ENCODE measurements at regions not wholly inside any gene's neighbourhood (a gene's known extent, or its start where the extent isn't known, plus 50 kb on each side); places are given as distances from the start of the nearest gene placed in this dataset.

DNA sequence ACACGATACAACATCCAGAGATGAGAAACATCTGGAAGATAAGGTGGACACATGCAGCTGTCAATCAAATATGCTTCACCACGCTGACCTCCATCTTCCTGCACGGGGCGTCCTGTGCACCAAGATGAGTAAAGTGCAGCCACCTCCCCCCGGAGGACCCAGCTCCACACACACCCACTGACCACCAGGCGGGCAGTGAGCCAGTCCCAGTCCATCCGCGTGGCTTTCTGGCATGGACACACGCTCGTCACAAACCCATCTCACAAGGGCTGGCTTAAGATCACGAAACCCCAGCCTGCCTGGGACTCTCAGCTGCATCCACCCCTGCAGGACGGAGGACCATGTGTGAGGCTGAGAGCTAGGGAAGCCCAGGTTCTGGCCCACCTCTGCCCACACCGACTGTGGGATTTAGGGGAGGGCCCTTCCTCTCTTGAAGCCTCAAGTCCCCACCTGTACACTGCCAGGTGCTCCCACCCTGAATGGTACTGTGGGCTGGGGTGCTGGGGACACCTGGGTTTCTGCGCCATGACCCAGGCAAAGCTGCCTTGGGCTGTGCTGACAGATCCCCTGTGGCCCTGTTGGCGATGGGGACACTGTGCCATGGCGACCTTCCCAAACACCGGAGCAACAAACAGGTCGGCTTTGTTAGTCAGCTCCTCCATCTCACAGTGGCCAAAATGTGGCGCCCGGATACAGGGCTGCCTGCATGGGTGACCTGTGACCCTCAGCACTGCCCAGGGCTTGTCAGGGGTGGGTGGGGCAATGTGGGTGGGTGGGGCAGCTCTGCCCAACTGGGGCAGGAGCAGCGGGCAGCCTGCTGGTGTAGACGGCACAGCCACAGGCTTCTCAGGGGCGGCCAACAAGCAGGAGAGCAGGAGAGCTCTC lies 629.0 kb downstream of the TBC1D22A start:
- no peak for TF ChIP-seq POLR2AphosphoS5 (IDR thresholded peaks at IDR 0.05)
- TF ChIP-seq POLR2A (IDR thresholded peaks at IDR 0.05), result no peak
- WGBS, 2 donors, result 72 to 80% methylated on average over 23 of the region's 23 CpGs
- no peak overlapping the region for H3K27ac ChIP-seq
- H3K4me1 ChIP-seq, result no peaks in the 10 kb centered on the region
- no peaks in the 10 kb centered on the region for H3K9me3 ChIP-seq
- H3K36me3 ChIP-seq, result no peaks in the 10 kb centered on the region
- intact Hi-C loops (cut with DNase I), result no loop called here
- H3K4me3 ChIP-seq, result no peak overlapping the region
- peaks cover 0 to 4% (median 0%) of the 10 kb centered on the region in 3 donors for H3K27me3 ChIP-seq
- DNase-seq, result peak; percentile 57

DNA sequence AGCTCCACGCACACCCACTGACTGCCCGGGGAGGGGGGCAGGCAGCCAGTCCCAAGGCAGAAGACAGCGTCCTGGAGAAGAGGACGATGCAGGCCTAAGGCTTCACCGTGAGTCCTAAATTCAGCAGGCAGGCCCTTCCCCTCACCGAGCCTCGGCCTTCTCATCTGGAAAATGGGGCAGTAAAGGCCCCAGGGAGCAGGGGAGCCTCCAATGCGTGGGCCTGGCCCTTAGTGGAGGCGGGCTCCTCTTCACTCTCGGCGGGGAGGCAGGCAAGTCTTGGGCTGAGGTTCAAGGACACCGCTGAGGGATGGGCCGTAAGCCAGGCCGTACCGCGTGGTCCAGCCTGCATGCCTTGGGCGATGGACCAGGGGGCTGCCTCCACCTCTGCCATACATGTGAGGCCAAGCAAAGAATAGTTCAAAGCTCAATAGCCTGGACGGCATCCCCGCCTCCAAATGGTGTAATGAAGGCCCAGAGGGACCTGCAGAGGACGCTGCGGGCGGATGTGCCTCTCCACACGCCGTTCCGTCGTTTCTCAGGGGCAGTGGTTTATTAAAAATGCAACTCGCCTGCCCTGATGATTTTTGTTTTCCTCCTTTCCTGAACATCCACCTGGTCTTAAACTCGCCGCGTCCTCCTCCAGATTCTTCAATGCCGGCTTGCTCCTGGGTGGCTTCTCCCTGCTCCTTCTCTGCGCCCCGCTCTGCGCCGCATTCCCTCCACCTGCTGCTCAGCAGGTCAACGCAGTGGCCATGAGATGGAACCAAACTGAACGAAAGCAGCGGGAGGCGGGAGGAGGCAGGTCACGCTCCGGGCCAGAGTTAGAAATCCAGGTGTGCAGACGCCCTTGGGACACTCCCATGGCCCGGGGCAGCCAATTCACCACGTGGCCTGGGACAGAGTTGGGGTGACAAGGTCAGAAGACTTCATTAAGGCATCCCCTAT lies 627.8 kb downstream of the TBC1D22A start:
- intact Hi-C loops (cut with DNase I), result no loop called here
- Histone ChIP-seq H3K36me3 (no peaks in the 10 kb centered on the region), H3K4me1 (no peaks in the 10 kb centered on the region), H3K27me3 (peaks cover 0 to 4% (median 0%) of the 10 kb centered on the region in 3 donors), H3K27ac (no peak overlapping the region), H3K9me3 (no peaks in the 10 kb centered on the region), H3K4me3 (no peak overlapping the region)
- TF ChIP-seq POLR2A (IDR thresholded peaks at IDR 0.05), result no peak
- TF ChIP-seq, protein P1, sequence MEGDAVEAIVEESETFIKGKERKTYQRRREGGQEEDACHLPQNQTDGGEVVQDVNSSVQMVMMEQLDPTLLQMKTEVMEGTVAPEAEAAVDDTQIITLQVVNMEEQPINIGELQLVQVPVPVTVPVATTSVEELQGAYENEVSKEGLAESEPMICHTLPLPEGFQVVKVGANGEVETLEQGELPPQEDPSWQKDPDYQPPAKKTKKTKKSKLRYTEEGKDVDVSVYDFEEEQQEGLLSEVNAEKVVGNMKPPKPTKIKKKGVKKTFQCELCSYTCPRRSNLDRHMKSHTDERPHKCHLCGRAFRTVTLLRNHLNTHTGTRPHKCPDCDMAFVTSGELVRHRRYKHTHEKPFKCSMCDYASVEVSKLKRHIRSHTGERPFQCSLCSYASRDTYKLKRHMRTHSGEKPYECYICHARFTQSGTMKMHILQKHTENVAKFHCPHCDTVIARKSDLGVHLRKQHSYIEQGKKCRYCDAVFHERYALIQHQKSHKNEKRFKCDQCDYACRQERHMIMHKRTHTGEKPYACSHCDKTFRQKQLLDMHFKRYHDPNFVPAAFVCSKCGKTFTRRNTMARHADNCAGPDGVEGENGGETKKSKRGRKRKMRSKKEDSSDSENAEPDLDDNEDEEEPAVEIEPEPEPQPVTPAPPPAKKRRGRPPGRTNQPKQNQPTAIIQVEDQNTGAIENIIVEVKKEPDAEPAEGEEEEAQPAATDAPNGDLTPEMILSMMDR (IDR thresholded peaks at IDR 0.05), result no peak
- no peak for TF ChIP-seq POLR2AphosphoS5 (IDR thresholded peaks at IDR 0.05)
- no peak for TF ChIP-seq EP300 (IDR thresholded peaks at IDR 0.05)
- peak; percentile 40 for DNase-seq
- 79 to 87% methylated on average over 44 of the region's 44 CpGs for WGBS, 2 donors

DNA sequence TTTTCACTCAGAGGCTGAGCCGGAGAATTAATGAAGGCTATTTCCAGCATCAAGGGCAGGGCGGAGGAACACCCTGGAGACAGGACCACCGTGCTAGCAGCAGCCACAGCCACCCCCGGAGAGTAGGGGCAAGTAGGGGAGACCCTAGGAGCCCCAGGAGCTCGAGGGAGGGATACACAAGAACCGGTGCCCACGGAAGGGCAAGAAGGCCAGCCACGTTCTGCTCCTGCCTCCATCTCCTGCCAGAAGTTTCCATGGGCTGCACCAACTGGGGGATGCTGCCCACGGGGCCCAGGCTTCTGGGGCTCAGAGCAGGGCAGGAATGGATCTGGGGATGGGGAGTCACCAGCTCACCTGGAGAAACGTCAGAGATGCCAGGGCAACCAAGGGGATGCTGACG lies 626.8 kb downstream of the TBC1D22A start:
- H3K27ac ChIP-seq, result no peak overlapping the region
- WGBS, 2 donors, result 64 to 74% methylated on average over 11 of the region's 11 CpGs
- H3K9me3 ChIP-seq, result no peaks in the 10 kb centered on the region
- no peaks in the 10 kb centered on the region for H3K36me3 ChIP-seq
- intact Hi-C loops (cut with DNase I), result no loop called here
- no peaks in the 10 kb centered on the region for H3K4me1 ChIP-seq
- H3K27me3 ChIP-seq, result peaks cover 0 to 4% (median 0%) of the 10 kb centered on the region in 3 donors
- DNase-seq, result peak; percentile 48
- no peak for TF ChIP-seq POLR2AphosphoS5 (IDR thresholded peaks at IDR 0.05)
- TF ChIP-seq, protein P1 (IDR thresholded peaks at IDR 0.05), result no peak
- no peak for TF ChIP-seq POLR2A (IDR thresholded peaks at IDR 0.05)
- no peak for TF ChIP-seq EP300 (IDR thresholded peaks at IDR 0.05)
- H3K4me3 ChIP-seq, result no peak overlapping the region

DNA sequence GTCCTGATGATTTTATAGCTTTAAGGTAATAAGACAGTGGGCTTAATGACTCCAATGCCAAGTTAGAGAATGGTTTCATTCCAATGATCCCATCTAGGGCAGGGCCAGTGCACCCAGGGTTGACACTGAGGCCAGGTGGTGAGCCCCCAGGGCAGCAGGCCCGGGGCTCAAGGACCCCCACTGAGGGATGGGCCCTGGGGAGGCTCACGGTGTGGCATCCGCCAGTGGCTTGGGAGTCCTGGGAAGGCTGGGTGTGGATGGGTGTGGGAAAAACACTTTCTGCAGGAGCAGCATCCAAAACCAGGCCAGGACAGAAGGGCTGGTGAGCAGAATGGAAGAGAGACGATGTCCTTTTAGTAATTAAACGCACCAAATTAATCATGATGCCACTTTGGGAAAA lies 626.3 kb downstream of the TBC1D22A start:
- TF ChIP-seq EP300 (IDR thresholded peaks at IDR 0.05) (no peak), POLR2AphosphoS5 (IDR thresholded peaks at IDR 0.05) (no peak)
- TF ChIP-seq, protein P1 (IDR thresholded peaks at IDR 0.05), result no peak
- no peak overlapping the region for H3K4me3 ChIP-seq
- no peaks in the 10 kb centered on the region for H3K9me3 ChIP-seq
- intact Hi-C loops (cut with DNase I), result no loop called here
- H3K36me3 ChIP-seq, result no peaks in the 10 kb centered on the region
- peak; percentile 48 for DNase-seq
- H3K27ac ChIP-seq, result no peak overlapping the region
- 55 to 61% methylated on average over 5 of the region's 5 CpGs for WGBS, 2 donors
- H3K4me1 ChIP-seq, result no peaks in the 10 kb centered on the region
- peaks cover 0 to 4% (median 0%) of the 10 kb centered on the region in 3 donors for H3K27me3 ChIP-seq

DNA sequence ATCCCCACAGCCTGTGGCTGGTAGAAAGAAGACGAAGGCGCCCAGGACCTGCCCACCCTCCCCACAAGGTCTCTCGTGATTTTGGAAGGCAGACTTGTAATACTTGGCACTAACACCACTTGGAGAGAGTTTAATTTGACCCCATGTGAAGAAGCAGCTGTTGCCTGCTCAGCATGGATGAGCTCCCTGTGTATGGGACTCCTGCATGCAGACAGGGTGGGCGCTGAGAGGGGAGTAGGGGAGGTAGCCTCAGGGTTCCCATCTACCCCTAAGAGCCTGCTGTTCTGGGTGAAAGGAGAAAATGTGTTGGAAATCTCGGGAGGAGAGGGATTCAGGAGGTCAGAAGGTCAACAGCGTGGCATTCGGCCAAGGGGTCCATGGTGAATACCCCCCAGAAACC lies 625.9 kb downstream of the TBC1D22A start:
- Histone ChIP-seq H3K4me3 (no peak overlapping the region), H3K4me1 (no peaks in the 10 kb centered on the region), H3K36me3 (no peaks in the 10 kb centered on the region), H3K27ac (no peak overlapping the region), H3K9me3 (no peaks in the 10 kb centered on the region), H3K27me3 (peaks cover 0 to 4% (median 0%) of the 10 kb centered on the region in 3 donors)
- intact Hi-C loops (cut with DNase I), result no loop called here
- TF ChIP-seq POLR2A (IDR thresholded peaks at IDR 0.05) (no peak), POLR2AphosphoS5 (IDR thresholded peaks at IDR 0.05) (no peak), EP300 (IDR thresholded peaks at IDR 0.05) (no peak)
- TF ChIP-seq, protein P1 (IDR thresholded peaks at IDR 0.05), result no peak
- 58 to 61% methylated on average over 7 of the region's 7 CpGs for WGBS, 2 donors
- DNase-seq, result peak; percentile 48
